ENCODE measurements at regions not wholly inside any gene's neighbourhood (a gene's known extent, or its start where the extent isn't known, plus 50 kb on each side); places are given as distances from the start of the nearest gene placed in this dataset.

DNA sequence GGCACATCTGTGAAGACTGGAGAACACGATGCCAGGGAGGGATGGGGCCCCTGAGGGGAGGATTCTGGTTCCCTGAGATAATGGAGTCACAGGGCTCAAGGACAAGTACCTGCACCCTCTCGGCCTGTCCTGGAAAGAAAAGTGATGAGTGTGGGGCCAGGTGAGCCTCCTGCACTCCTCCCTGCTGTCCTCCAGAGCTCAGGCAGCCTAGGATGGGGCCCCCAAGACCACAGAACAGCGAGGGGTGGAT lies 101.3 kb upstream of the TNRC6C start:
- no peak for DNase-seq
- no peak for ATAC-seq (ENCODE audit: low FRiP score in 2 of 2)
- TF ChIP-seq EP300 (IDR thresholded peaks at IDR 0.05) = no peak
- TF ChIP-seq, protein P1, sequence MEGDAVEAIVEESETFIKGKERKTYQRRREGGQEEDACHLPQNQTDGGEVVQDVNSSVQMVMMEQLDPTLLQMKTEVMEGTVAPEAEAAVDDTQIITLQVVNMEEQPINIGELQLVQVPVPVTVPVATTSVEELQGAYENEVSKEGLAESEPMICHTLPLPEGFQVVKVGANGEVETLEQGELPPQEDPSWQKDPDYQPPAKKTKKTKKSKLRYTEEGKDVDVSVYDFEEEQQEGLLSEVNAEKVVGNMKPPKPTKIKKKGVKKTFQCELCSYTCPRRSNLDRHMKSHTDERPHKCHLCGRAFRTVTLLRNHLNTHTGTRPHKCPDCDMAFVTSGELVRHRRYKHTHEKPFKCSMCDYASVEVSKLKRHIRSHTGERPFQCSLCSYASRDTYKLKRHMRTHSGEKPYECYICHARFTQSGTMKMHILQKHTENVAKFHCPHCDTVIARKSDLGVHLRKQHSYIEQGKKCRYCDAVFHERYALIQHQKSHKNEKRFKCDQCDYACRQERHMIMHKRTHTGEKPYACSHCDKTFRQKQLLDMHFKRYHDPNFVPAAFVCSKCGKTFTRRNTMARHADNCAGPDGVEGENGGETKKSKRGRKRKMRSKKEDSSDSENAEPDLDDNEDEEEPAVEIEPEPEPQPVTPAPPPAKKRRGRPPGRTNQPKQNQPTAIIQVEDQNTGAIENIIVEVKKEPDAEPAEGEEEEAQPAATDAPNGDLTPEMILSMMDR (IDR thresholded peaks at IDR 0.05) = no peak
- TF ChIP-seq POLR2AphosphoS5 (IDR thresholded peaks at IDR 0.05) = no peak
- TF ChIP-seq POLR2A (IDR thresholded peaks at IDR 0.05) = no peak
- Histone ChIP-seq H3K4me3 (no peak overlapping the region), H3K36me3 (no peaks in the 10 kb centered on the region), H3K4me1 (no peaks in the 10 kb centered on the region), H3K9me3 (no peaks in the 10 kb centered on the region), H3K27me3 (no peaks in the 10 kb centered on the region), H3K27ac (no peak overlapping the region)
- WGBS, 2 donors = 73 to 76% methylated on average over 3 of the region's 3 CpGs

DNA sequence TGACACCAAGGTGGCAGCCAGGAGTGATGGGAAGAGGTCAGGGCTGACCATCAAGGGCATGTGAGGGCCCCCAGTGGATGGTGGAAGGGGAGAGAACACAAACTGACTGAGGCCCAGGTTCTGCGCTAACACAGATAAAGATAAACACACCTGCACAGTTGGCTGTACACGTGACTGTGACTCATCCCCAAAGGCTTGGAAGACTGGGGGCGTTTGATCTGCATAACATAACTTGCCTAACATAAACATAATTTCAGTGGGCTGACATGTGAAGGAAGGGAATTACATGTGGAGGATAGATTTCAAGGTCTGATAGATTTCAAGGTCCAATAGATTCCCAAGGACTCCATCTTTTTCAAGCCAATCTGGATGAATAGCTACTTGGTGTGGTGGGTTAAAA lies 100.9 kb upstream of the TNRC6C start:
- no peak overlapping the region for H3K4me3 ChIP-seq
- H3K4me1 ChIP-seq = no peaks in the 10 kb centered on the region
- ATAC-seq (ENCODE audit: low FRiP score in 2 of 2) (no peak), DNase-seq (no peak)
- no peaks in the 10 kb centered on the region for H3K36me3 ChIP-seq
- no peak overlapping the region for H3K27ac ChIP-seq
- TF ChIP-seq POLR2AphosphoS5 (IDR thresholded peaks at IDR 0.05) (no peak), EP300 (IDR thresholded peaks at IDR 0.05) (no peak), POLR2A (IDR thresholded peaks at IDR 0.05) (no peak)
- TF ChIP-seq, protein P1 (IDR thresholded peaks at IDR 0.05) = no peak
- no peaks in the 10 kb centered on the region for H3K27me3 ChIP-seq
- no peaks in the 10 kb centered on the region for H3K9me3 ChIP-seq
- 72 to 79% methylated on average over 3 of the region's 3 CpGs for WGBS, 2 donors

DNA sequence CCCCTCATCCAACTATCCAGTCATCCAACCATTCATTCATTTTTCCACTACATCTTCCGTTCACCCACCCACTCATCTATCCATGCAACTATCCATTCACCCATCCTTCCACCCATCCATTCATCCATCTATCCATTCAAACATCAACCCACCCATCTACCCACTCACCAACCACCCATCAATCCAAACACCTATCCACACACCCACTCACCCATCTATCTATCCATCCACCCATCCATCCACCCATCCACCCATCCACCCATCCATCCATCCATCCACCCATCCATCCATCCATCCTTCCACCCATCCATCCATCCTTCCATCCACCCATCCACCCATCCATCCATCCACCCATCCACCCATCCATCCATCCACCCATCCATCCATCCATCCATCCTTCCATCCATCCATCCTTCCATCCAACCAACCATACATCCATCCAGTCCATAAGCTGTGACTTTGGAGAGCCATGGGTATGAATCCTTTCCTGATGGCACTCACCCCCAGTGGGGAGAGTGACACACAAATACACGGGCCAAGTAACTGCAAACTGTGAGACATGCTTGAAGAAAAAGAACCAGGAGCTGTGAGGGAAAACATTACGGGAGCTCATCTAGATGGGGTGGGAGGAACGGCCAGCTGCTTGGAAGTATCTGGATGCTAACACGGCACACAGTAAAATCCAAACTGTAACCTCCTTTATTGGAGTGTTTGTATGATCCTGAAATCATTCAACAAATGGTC lies 100.0 kb upstream of the TNRC6C start:
- Histone ChIP-seq H3K9me3 (no peaks in the 10 kb centered on the region), H3K4me3 (no peak overlapping the region), H3K27ac (no peak overlapping the region), H3K27me3 (no peaks in the 10 kb centered on the region), H3K4me1 (peaks cover 0 to 2% (median under 1%) of the 10 kb centered on the region in 4 donors), H3K36me3 (no peaks in the 10 kb centered on the region)
- no peak for ATAC-seq (ENCODE audit: low FRiP score in 2 of 2)
- TF ChIP-seq POLR2AphosphoS5 (IDR thresholded peaks at IDR 0.05) = no peak
- TF ChIP-seq, protein P1 (IDR thresholded peaks at IDR 0.05) = no peak
- TF ChIP-seq EP300 (IDR thresholded peaks at IDR 0.05) = no peak
- no peak for TF ChIP-seq POLR2A (IDR thresholded peaks at IDR 0.05)
- 82 to 89% methylated on average over 5 of the region's 5 CpGs for WGBS, 2 donors
- DNase-seq = no peak

DNA sequence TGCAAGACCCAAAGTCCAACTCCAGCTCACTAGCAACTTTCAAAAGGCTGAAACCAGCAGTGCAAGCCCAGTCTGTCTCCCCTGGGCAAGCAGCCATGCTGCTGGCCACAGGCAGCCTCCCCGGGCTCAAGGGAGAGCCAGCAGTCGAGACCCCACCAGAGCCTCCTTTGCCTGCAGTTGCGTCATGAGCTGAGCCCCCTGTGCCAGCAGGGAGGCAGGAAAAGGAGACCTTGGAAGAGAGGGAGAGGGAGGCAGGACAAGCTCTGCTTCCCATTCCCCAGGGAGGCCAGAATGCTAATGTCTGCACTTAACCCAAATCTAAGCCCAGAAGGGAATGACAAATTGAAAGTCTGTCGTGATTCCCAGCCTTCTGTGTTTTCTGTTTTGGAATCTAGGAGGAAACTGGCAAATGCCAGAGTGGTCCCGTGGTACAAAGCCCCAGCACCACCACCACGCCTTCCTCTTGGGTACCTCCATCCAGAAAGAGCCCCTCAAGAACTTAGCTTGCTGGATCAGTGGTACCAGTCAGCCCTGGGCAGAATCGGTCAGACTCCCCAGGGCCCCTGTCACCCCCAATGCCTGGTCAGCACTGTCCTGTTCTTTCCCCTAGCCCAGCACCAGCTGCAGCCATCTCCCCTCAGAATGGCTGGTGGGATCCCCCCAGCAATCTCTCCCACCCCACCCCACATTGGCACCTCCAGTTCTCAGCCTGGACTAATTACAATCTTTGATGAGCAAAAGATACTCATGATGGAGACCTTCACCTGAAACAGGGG lies 99.3 kb upstream of the TNRC6C start:
- TF ChIP-seq, protein P1 (IDR thresholded peaks at IDR 0.05) = no peak
- TF ChIP-seq POLR2AphosphoS5 (IDR thresholded peaks at IDR 0.05) (no peak), EP300 (IDR thresholded peaks at IDR 0.05) (no peak), POLR2A (IDR thresholded peaks at IDR 0.05) (no peak)
- ATAC-seq (ENCODE audit: low FRiP score in 2 of 2) (no peak), DNase-seq (no peak)
- Histone ChIP-seq H3K9me3 (no peaks in the 10 kb centered on the region), H3K36me3 (no peaks in the 10 kb centered on the region), H3K4me3 (no peak overlapping the region), H3K27me3 (no peaks in the 10 kb centered on the region), H3K27ac (no peak overlapping the region), H3K4me1 (peaks cover 0 to 10% (median 8%) of the 10 kb centered on the region in 4 donors)
- WGBS, 2 donors = 67 to 69% methylated on average over 6 to 7 of the region's 7 CpGs

All from upper lobe of left lung (tissue), 6 donors.